OCI-LY7 (cell line): ENCODE measurements at regions not wholly inside any gene's neighbourhood (a gene's known extent, or its start where the extent isn't known, plus 50 kb on each side); places are given as distances from the start of the nearest gene placed in this dataset.

Source experiments
- BruUV-seq: library from RNA; stranded (reverse); fragments of 400-500 nt; replicated peaks from 2 replicates; lab custom pipeline; 2021; lab: Mats Ljungman, UMichigan
- CTCF ChIA-PET: fragments of 300-600 bp; sonication (Branson Sonifier 250); formaldehyde crosslinking; loops from one replicate; lab custom pipeline; 2022; ENCODE audit warnings: antibody characterized with exemption; ENCODE audit not compliant: unreplicated experiment; lab: Charles Lee
- POLR2A ChIA-PET: fragments of 300-600 bp; sonication (Branson Sonifier 250); formaldehyde crosslinking; loops from one replicate; lab custom pipeline; 2022; ENCODE audit warnings: antibody characterized with exemption; lab: Charles Lee
- DNase-seq: peaks from one replicate; pipeline ENCODE4 v3.0.0-alpha.2; 2015; ENCODE audit warnings: low spot score
- H2AFZ ChIP-seq: fragments of 200-600 bp; sonication (generic), shearing (Covaris generic); 2 replicates; pipeline ENCODE4 v1.6.1; 2014; ENCODE audit warnings: mild to moderate bottlenecking, antibody characterized with exemption, low read length, moderate library complexity
- H3K27ac ChIP-seq: fragments of 200-600 bp; sonication (generic); 2 replicates; pipeline ENCODE4 v1.5.1; 2014; ENCODE audit warnings: mixed run types, low read depth, mild to moderate bottlenecking, moderate library complexity, low read length, inconsistent platforms; ENCODE audit not compliant: poor library complexity, severe bottlenecking
- H3K36me3 ChIP-seq: fragments of 200-600 bp; sonication (generic); 2 replicates; pipeline ENCODE4 v1.6.1; 2014; ENCODE audit warnings: mild to moderate bottlenecking, antibody characterized with exemption, low read length, moderate library complexity, mixed read lengths; ENCODE audit not compliant: insufficient read depth
- H3K4me1 ChIP-seq: fragments of 200-600 bp; sonication (generic); 2 replicates; pipeline ENCODE4 v1.5.1; 2014; ENCODE audit warnings: mild to moderate bottlenecking, low read length; ENCODE audit not compliant: insufficient read depth, poor library complexity, severe bottlenecking
- H3K4me2 ChIP-seq: fragments of 200-600 bp; sonication (generic); 2 replicates; pipeline ENCODE4 v1.6.1; 2014; ENCODE audit warnings: mild to moderate bottlenecking, low read length
- H3K4me3 ChIP-seq: fragments of 200-600 bp; sonication (generic); 2 replicates; pipeline ENCODE4 v1.5.1; 2014; ENCODE audit warnings: mild to moderate bottlenecking, low read depth, low read length; ENCODE audit not compliant: poor library complexity, severe bottlenecking
- H3K79me2 ChIP-seq: fragments of 200-600 bp; sonication (generic); 2 replicates; pipeline ENCODE4 v1.6.1; 2016; ENCODE audit warnings: low read depth, mild to moderate bottlenecking, low read length, moderate library complexity, mixed read lengths; ENCODE audit not compliant: insufficient read depth
- H3K9me2 ChIP-seq: fragments of 200-600 bp; sonication (generic); 2 replicates; pipeline ENCODE4 v1.6.1; 2016; ENCODE audit warnings: mild to moderate bottlenecking, low read length, mixed read lengths; ENCODE audit not compliant: insufficient read depth
- H3K9me3 ChIP-seq: fragments of 200-600 bp; sonication (generic); 2 replicates; pipeline ENCODE4 v1.6.1; 2014; ENCODE audit warnings: mild to moderate bottlenecking, mixed run types, low read length, mixed read lengths
- H4K20me1 ChIP-seq: fragments of 200-600 bp; sonication (generic); 2 replicates; pipeline ENCODE4 v1.6.1; 2014; ENCODE audit warnings: mild to moderate bottlenecking, antibody characterized with exemption, low read length, moderate library complexity, mixed read lengths; ENCODE audit not compliant: insufficient read depth
- EZH2phosphoT487 ChIP-seq: fragments of 200-600 bp; sonication (generic); IDR thresholded peaks from 2 replicates; pipeline ENCODE4 v1.6.1; 2018; ENCODE audit warnings: low read depth, borderline replicate concordance, mild to moderate bottlenecking, mixed run types, antibody characterized with exemption, low read length, moderate library complexity, mixed read lengths
- intact Hi-C: fragments of 100-400 bp; cut with micrococcal nuclease; formaldehyde crosslinking; loops from one replicate; pipeline ENCODE4 v1.10.0; 2022; ENCODE audit not compliant: unreplicated experiment
- TF ChIP-seq, protein P1 (sequence below): fragments of 200-600 bp; sonication (generic); conservative IDR thresholded peaks from 2 replicates; pipeline ENCODE4 v1.5.1; 2014; ENCODE audit warnings: mild to moderate bottlenecking, antibody characterized with exemption, low read length, moderate library complexity, mixed read lengths

DNA sequence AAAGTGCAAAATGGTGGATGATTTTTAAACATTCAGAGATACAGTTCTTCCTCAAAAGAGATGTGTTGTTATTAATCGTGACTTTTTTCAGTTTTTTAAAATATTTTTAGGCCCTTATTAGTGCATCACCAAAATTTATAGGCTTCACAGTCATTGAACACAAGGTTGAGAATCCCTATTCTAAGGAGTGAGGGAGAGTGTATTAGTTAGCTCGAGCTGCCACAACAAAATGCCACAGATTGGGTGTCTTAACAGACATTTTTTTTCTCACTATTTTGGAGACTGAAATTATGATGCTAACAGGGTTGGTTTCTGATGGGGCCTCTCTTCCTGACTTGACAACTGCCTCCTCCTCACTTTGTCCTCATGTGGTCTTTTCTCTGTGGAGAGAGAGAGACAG is 145.9 kb upstream of the TPRG1 start:
- H3K27ac ChIP-seq, result no peak overlapping the region
- TF ChIP-seq EZH2phosphoT487, result no peak
- TF ChIP-seq, protein P1, sequence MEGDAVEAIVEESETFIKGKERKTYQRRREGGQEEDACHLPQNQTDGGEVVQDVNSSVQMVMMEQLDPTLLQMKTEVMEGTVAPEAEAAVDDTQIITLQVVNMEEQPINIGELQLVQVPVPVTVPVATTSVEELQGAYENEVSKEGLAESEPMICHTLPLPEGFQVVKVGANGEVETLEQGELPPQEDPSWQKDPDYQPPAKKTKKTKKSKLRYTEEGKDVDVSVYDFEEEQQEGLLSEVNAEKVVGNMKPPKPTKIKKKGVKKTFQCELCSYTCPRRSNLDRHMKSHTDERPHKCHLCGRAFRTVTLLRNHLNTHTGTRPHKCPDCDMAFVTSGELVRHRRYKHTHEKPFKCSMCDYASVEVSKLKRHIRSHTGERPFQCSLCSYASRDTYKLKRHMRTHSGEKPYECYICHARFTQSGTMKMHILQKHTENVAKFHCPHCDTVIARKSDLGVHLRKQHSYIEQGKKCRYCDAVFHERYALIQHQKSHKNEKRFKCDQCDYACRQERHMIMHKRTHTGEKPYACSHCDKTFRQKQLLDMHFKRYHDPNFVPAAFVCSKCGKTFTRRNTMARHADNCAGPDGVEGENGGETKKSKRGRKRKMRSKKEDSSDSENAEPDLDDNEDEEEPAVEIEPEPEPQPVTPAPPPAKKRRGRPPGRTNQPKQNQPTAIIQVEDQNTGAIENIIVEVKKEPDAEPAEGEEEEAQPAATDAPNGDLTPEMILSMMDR, result no peak
- ChIA-PET CTCF (no interaction called here), POLR2A (no interaction called here)
- BruUV-seq, result no TSS peak
- H4K20me1 ChIP-seq, result no peaks in the 10 kb centered on the region
- H3K9me2 ChIP-seq, result no peaks in the 10 kb centered on the region
- no peaks in the 10 kb centered on the region for H3K79me2 ChIP-seq
- H3K36me3 ChIP-seq, result no peaks in the 10 kb centered on the region
- no peak overlapping the region for H2AFZ ChIP-seq
- H3K4me2 ChIP-seq, result no peak overlapping the region
- H3K9me3 ChIP-seq, result no peaks in the 10 kb centered on the region
- no peak overlapping the region for H3K4me3 ChIP-seq
- intact Hi-C loops, result no loop called here
- DNase-seq, result no peak
- no peaks in the 10 kb centered on the region for H3K4me1 ChIP-seq

DNA sequence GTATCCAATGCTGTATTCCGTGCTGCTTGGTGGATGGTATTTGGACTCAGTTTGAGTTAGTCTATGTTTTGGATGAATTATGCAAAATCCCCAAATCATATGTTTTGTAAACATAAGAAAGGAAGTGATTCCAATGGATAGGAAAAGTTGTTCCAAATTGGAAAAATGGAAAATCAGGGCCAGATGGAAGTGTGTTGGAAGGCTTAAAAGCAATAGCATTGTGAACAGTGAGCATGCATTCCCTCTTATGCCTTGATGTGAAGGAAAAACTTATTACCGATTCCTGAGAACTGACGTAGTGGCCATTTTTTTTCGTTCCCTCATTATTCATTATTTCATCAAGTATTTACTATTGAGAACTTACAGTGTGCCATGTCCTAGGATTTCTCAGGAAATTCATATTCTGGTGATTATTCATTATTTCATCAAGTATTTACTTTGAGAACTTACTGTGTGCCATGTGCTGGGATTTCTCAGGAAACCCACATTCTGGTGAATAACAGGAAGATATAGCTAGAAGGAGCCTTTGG is 144.1 kb upstream of the TPRG1 start:
- H4K20me1 ChIP-seq, result no peaks in the 10 kb centered on the region
- DNase-seq, result no peak
- BruUV-seq, result no TSS peak

More for the DNA sequence above, 144.1 kb upstream of the TPRG1 start:
- TF ChIP-seq, protein P1, result no peak
- no peak for TF ChIP-seq EZH2phosphoT487
- Histone ChIP-seq H3K9me2 (no peaks in the 10 kb centered on the region), H3K4me1 (no peaks in the 10 kb centered on the region), H3K4me2 (no peak overlapping the region), H3K4me3 (no peak overlapping the region), H3K79me2 (no peaks in the 10 kb centered on the region), H3K9me3 (no peaks in the 10 kb centered on the region), H3K27ac (no peak overlapping the region), H2AFZ (no peak overlapping the region), H3K36me3 (no peaks in the 10 kb centered on the region)
- intact Hi-C loops, result no loop called here
- POLR2A ChIA-PET, result no interaction called here
- CTCF ChIA-PET, result no interaction called here
